ENCODE measurements at regions not wholly inside any gene's neighbourhood (a gene's known extent, or its start where the extent isn't known, plus 50 kb on each side); places are given as distances from the start of the nearest gene placed in this dataset.
"Not testable (repeated sequence)": the region's sequence is repeated elsewhere in the genome, so short reads cannot be mapped to it uniquely, and the experiment has no call there.

- Histone ChIP-seq H3K27me3 (ENCODE audit: control insufficient read depth, insufficient read depth, low read length) (no peaks in the 10 kb centered on the region), H3K4me3 (ENCODE audit: low read depth, low read length) (no peak overlapping the region), H3K36me3 (ENCODE audit: control insufficient read depth, insufficient read depth, low read length) (no peaks in the 10 kb centered on the region)
- no peak for DNase-seq (ENCODE audit: low read depth)
- TF ChIP-seq CTCF (IDR thresholded peaks at IDR 0.05; ENCODE audit: insufficient read depth, low read length, poor library complexity, severe bottlenecking), result no peak
Observed at GRCh38 chr9:124135813-124136365, 121.9 kb upstream of the NEK6 start.

- Histone ChIP-seq H3K4me3 (ENCODE audit: low read depth, low read length) (no peak overlapping the region), H3K27me3 (ENCODE audit: control insufficient read depth, insufficient read depth, low read length) (no peaks in the 10 kb centered on the region), H3K36me3 (ENCODE audit: control insufficient read depth, insufficient read depth, low read length) (no peaks in the 10 kb centered on the region)
- TF ChIP-seq CTCF (IDR thresholded peaks at IDR 0.05; ENCODE audit: insufficient read depth, low read length, poor library complexity, severe bottlenecking), result no peak
- DNase-seq (ENCODE audit: low read depth), result no peak
Observed at GRCh38 chr9:124137009-124137943, 120.5 kb upstream of the NEK6 start.

- TF ChIP-seq CTCF (IDR thresholded peaks at IDR 0.05; ENCODE audit: insufficient read depth, low read length, poor library complexity, severe bottlenecking), result no peak
- Histone ChIP-seq H3K27me3 (ENCODE audit: control insufficient read depth, insufficient read depth, low read length) (no peaks in the 10 kb centered on the region), H3K36me3 (ENCODE audit: control insufficient read depth, insufficient read depth, low read length) (no peaks in the 10 kb centered on the region), H3K4me3 (ENCODE audit: low read depth, low read length) (no peak overlapping the region)
- no peak for DNase-seq (ENCODE audit: low read depth)
Observed at GRCh38 chr9:124137944-124138335, 119.8 kb upstream of the NEK6 start.

GRCh38 chr9:124139001-124139400 lies 118.7 kb upstream of the NEK6 start:
- no peak for DNase-seq (ENCODE audit: low read depth)
- H3K4me3 ChIP-seq (ENCODE audit: low read depth, low read length), result no peak overlapping the region

GRCh38 chr9:124140941-124141568 lies 116.7 kb upstream of the NEK6 start:
- H3K36me3 ChIP-seq (ENCODE audit: control insufficient read depth, insufficient read depth, low read length), result no peaks in the 10 kb centered on the region
- no peak for TF ChIP-seq CTCF (IDR thresholded peaks at IDR 0.05; ENCODE audit: insufficient read depth, low read length, poor library complexity, severe bottlenecking)
- no peak for DNase-seq (ENCODE audit: low read depth)
- no peaks in the 10 kb centered on the region for H3K27me3 ChIP-seq (ENCODE audit: control insufficient read depth, insufficient read depth, low read length)
- H3K4me3 ChIP-seq (ENCODE audit: low read depth, low read length), result no peak overlapping the region

More at GRCh38 chr9:124139001-124139400, 118.7 kb upstream of the NEK6 start:
- no peak for TF ChIP-seq CTCF (IDR thresholded peaks at IDR 0.05; ENCODE audit: insufficient read depth, low read length, poor library complexity, severe bottlenecking)
- H3K27me3 ChIP-seq (ENCODE audit: control insufficient read depth, insufficient read depth, low read length), result no peaks in the 10 kb centered on the region
- H3K36me3 ChIP-seq (ENCODE audit: control insufficient read depth, insufficient read depth, low read length), result no peaks in the 10 kb centered on the region

GRCh38 chr9:124144561-124145123 lies 113.1 kb upstream of the NEK6 start:
- not testable (repeated sequence) for H3K36me3 ChIP-seq (ENCODE audit: control insufficient read depth, insufficient read depth, low read length); DNase-seq (ENCODE audit: low read depth); H3K4me3 ChIP-seq (ENCODE audit: low read depth, low read length); H3K27me3 ChIP-seq (ENCODE audit: control insufficient read depth, insufficient read depth, low read length)

Data from kidney epithelial cell (primary cell).